PC-3 (cell line): ENCODE measurements at regions not wholly inside any gene's neighbourhood (a gene's known extent, or its start where the extent isn't known, plus 50 kb on each side); places are given as distances from the start of the nearest gene placed in this dataset.

Source experiments
- ATAC-seq: fragments of 200-7000 bp; cut with Tn5 transposase; 2 replicates; pipeline ENCODE4 v1.9.1; 2020; ENCODE audit warnings: mild to moderate bottlenecking, moderate library complexity
- BruUV-seq: library from RNA; stranded (reverse); fragments of 400-500 nt; replicated peaks from 2 replicates; lab custom pipeline; 2021; lab: Mats Ljungman, UMichigan
- CTCF ChIA-PET: fragments of 300-600 bp; sonication (Branson Sonifier 250); formaldehyde crosslinking; loops from one replicate; lab custom pipeline; 2022; ENCODE audit warnings: antibody characterized with exemption; lab: Charles Lee
- POLR2A ChIA-PET: fragments of 300-600 bp; sonication (Branson Sonifier 250); formaldehyde crosslinking; loops from one replicate; lab custom pipeline; 2022; ENCODE audit warnings: antibody characterized with exemption; ENCODE audit not compliant: unreplicated experiment; lab: Charles Lee
- DNase-seq: peaks from one replicate; pipeline ENCODE4 v3.0.0-alpha.2; 2015
- H2AFZ ChIP-seq: fragments of 300-600 bp; sonication (generic); 2 replicates; pipeline ENCODE4 v1.6.0; 2016; ENCODE audit warnings: antibody characterized with exemption, low read length
- H3F3A ChIP-seq: fragments of 300-600 bp; sonication (generic); one replicate; pipeline ENCODE4 v1.6.0; 2017; ENCODE audit warnings: antibody characterized with exemption, low read length, control low read depth, mild to moderate bottlenecking; ENCODE audit not compliant: unreplicated experiment
- H3K27ac ChIP-seq: fragments of 300-600 bp; sonication (generic); 2 replicates; pipeline ENCODE4 v1.5.1; 2016; ENCODE audit warnings: mild to moderate bottlenecking, low read length
- H3K27me3 ChIP-seq: fragments of 300-600 bp; sonication (generic); 2 replicates; pipeline ENCODE4 v1.6.1; 2016; ENCODE audit warnings: low read length, mixed read lengths
- H3K36me3 ChIP-seq: fragments of 300-600 bp; sonication (generic); 2 replicates; pipeline ENCODE4 v1.6.1; 2016; ENCODE audit warnings: low read depth, mixed run types, low read length, mixed read lengths
- H3K4me1 ChIP-seq: fragments of 300-600 bp; sonication (generic); 2 replicates; pipeline ENCODE4 v1.5.1; 2016; ENCODE audit warnings: low read length; ENCODE audit not compliant: insufficient read depth
- H3K4me2 ChIP-seq: fragments of 300-600 bp; sonication (generic); 2 replicates; pipeline ENCODE4 v1.6.0; 2016; ENCODE audit warnings: low read length
- H3K4me3 ChIP-seq: fragments of 300-600 bp; sonication (generic); 2 replicates; pipeline ENCODE4 v1.5.1; 2016; ENCODE audit warnings: mild to moderate bottlenecking, low read length, mixed read lengths
- H3K79me2 ChIP-seq: fragments of 300-600 bp; sonication (generic); 2 replicates; pipeline ENCODE4 v1.6.1; 2017; ENCODE audit warnings: low read length, mixed read lengths
- H3K9ac ChIP-seq: fragments of 300-600 bp; sonication (generic); 2 replicates; pipeline ENCODE4 v1.6.0; 2016; ENCODE audit warnings: mild to moderate bottlenecking, low read length
- H3K9me2 ChIP-seq: fragments of 300-600 bp; sonication (generic); replicated peaks from 2 replicates; pipeline ENCODE4 v1.6.1; 2016; ENCODE audit warnings: mixed run types, low read length, mixed read lengths
- H3K9me3 ChIP-seq: fragments of 300-600 bp; sonication (generic); 2 replicates; pipeline ENCODE4 v1.6.1; 2016; ENCODE audit warnings: low read length, mixed read lengths
- H4K20me1 ChIP-seq: fragments of 300-600 bp; sonication (generic); 2 replicates; pipeline ENCODE4 v1.6.1; 2016; ENCODE audit warnings: low read length, mixed read lengths
- CTCF ChIP-seq: fragments of 300-600 bp; sonication (generic); conservative IDR thresholded peaks from 2 replicates; pipeline ENCODE4 v1.5.1; 2017; ENCODE audit warnings: antibody characterized with exemption, low read depth, mild to moderate bottlenecking, low read length
- EZH2 ChIP-seq: fragments of 300-600 bp; sonication (generic); IDR thresholded peaks from one replicate; pipeline ENCODE4 v1.6.1; 2017; ENCODE audit warnings: antibody characterized with exemption, mild to moderate bottlenecking, low read length; ENCODE audit not compliant: unreplicated experiment
- EZH2phosphoT487 ChIP-seq: fragments of 300-600 bp; sonication (generic); IDR thresholded peaks from 2 replicates; pipeline ENCODE4 v1.6.1; 2018; ENCODE audit warnings: mild to moderate bottlenecking, antibody characterized with exemption, low read length, borderline replicate concordance
- intact Hi-C: fragments of 100-400 bp; cut with micrococcal nuclease; formaldehyde crosslinking; loops from 2 replicates; pipeline ENCODE4 v1.9.0; 2023

- no peak overlapping the region for H3K9ac ChIP-seq
- peaks cover 6% of the 10 kb centered on the region for H3K9me3 ChIP-seq
- POLR2A ChIA-PET = no interaction called here
- no peak overlapping the region for H3K4me3 ChIP-seq
- H3F3A ChIP-seq = no peaks in the 10 kb centered on the region
- H3K4me1 ChIP-seq = no peaks in the 10 kb centered on the region
- no peak overlapping the region for H3K4me2 ChIP-seq
- H3K27me3 ChIP-seq = peaks cover 12% of the 10 kb centered on the region
- TF ChIP-seq EZH2phosphoT487 = no peak
- no peak for TF ChIP-seq CTCF
- TF ChIP-seq EZH2 = no peak
- CTCF ChIA-PET = no interaction called here
- no peaks in the 10 kb centered on the region for H3K79me2 ChIP-seq
- H3K36me3 ChIP-seq = no peaks in the 10 kb centered on the region
- no peak overlapping the region for H3K27ac ChIP-seq
- BruUV-seq = no TSS peak
- no peak overlapping the region for H2AFZ ChIP-seq
- no peaks in the 10 kb centered on the region for H4K20me1 ChIP-seq
- H3K9me2 ChIP-seq = no peaks in the 10 kb centered on the region
- DNase-seq (no peak), ATAC-seq (no peak)
- intact Hi-C loops = no loop called here
Measured at GRCh38 chr3:40704224-40704623, 179.5 kb downstream of the ZNF621 start.

GRCh38 chr3:40705663-40706062 lies 180.9 kb downstream of the ZNF621 start:
- POLR2A ChIA-PET = no interaction called here
- CTCF ChIA-PET = no interaction called here

GRCh38 chr3:40713306-40713705 lies 188.5 kb downstream of the ZNF621 start:
- no peak overlapping the region for H3K27ac ChIP-seq
- no peak overlapping the region for H3K9ac ChIP-seq
- ChIA-PET CTCF (no interaction called here), POLR2A (no interaction called here)
- no peaks in the 10 kb centered on the region for H4K20me1 ChIP-seq
- no peaks in the 10 kb centered on the region for H3K9me3 ChIP-seq
- no peak overlapping the region for H3K4me3 ChIP-seq
- BruUV-seq = no TSS peak
- H2AFZ ChIP-seq = no peak overlapping the region
- H3K79me2 ChIP-seq = no peaks in the 10 kb centered on the region
- intact Hi-C loops = no loop called here
- no peak for ATAC-seq
- H3K36me3 ChIP-seq = no peaks in the 10 kb centered on the region
- TF ChIP-seq EZH2 (no peak), CTCF (no peak), EZH2phosphoT487 (no peak)
- no peaks in the 10 kb centered on the region for H3K4me1 ChIP-seq
- H3K4me2 ChIP-seq = no peak overlapping the region
- peaks cover 22% of the 10 kb centered on the region for H3K27me3 ChIP-seq
- H3F3A ChIP-seq = no peaks in the 10 kb centered on the region
- DNase-seq = no peak
- H3K9me2 ChIP-seq = no peaks in the 10 kb centered on the region

More at GRCh38 chr3:40705663-40706062, 180.9 kb downstream of the ZNF621 start:
- Histone ChIP-seq H3K27ac (no peak overlapping the region), H3K9me3 (peaks cover 6% of the 10 kb centered on the region), H2AFZ (no peak overlapping the region), H3K27me3 (peaks cover 20% of the 10 kb centered on the region), H3K4me3 (no peak overlapping the region), H3K79me2 (no peaks in the 10 kb centered on the region), H3K4me2 (no peak overlapping the region), H3K9me2 (no peaks in the 10 kb centered on the region), H4K20me1 (no peaks in the 10 kb centered on the region), H3K4me1 (no peaks in the 10 kb centered on the region), H3F3A (no peaks in the 10 kb centered on the region), H3K9ac (no peak overlapping the region), H3K36me3 (no peaks in the 10 kb centered on the region)
- DNase-seq = no peak
- TF ChIP-seq EZH2phosphoT487 (no peak), EZH2 (no peak), CTCF (no peak)
- no TSS peak for BruUV-seq
- ATAC-seq = no peak
- intact Hi-C loops = no loop called here
